ENCODE measurements at regions not wholly inside any gene's neighbourhood (a gene's known extent, or its start where the extent isn't known, plus 50 kb on each side); places are given as distances from the start of the nearest gene placed in this dataset.

DNA sequence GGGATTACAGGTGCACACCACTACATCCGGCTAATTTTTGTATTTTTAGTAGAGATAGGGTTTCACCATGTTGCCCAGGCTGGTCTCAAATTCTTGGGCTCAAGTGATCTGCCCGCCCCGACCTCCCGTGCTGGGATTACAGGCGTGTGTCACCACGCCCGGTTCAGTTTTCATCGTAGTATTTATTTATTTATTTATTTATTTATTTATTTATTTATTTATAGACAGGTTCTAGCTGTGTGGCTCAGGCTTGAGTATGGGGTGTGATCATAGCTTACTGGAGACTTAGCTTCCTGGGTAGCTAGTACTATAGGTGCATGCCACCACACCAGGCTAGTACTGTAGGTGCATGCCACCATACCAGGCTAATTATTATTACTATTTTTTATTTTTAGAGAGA lies 64.1 kb upstream of the STOX2 start:
- no peaks in the 10 kb centered on the region for H3K4me1 Mint-ChIP-seq (ENCODE audit: insufficient read depth, unreplicated experiment)
- ChIA-PET CTCF (interaction anchor here (0.7 to 6.1 kb wide), 23 partner anchors 8 to 1353 kb away, joined by 3 to 98 read pairs (median 4); no protein-coding TSS in a partner anchor), POLR2A (interaction anchor here (0.6 to 1.2 kb wide), 3 partner anchors 8 to 322 kb away, joined by 3 read pairs; no protein-coding TSS in a partner anchor)
- DNase-seq (ENCODE audit: unreplicated experiment): no peak
- H3K4me3 Mint-ChIP-seq (ENCODE audit: unreplicated experiment): no peak overlapping the region
- intact Hi-C loops (cut with micrococcal nuclease): loop anchor here (5.0 kb wide), 1 partner anchor 369 kb away; no protein-coding TSS in a partner anchor
- TF ChIP-seq CTCF (IDR thresholded peaks at IDR 0.05; ENCODE audit: unreplicated experiment): no peak
- BruUV-seq (replicated peaks): no TSS peak
- H3K27me3 Mint-ChIP-seq (ENCODE audit: insufficient read depth, unreplicated experiment): no peaks in the 10 kb centered on the region
- H3K36me3 Mint-ChIP-seq (ENCODE audit: insufficient read depth, unreplicated experiment): no peaks in the 10 kb centered on the region
- H3K9me3 Mint-ChIP-seq (ENCODE audit: unreplicated experiment): peaks cover under 1% of the 10 kb centered on the region
- no peak overlapping the region for H3K27ac Mint-ChIP-seq (ENCODE audit: low read depth, unreplicated experiment)

- H3K4me3 Mint-ChIP-seq (ENCODE audit: unreplicated experiment): no peak overlapping the region
Observed at GRCh38 chr4:183842129-183842528, 63.0 kb upstream of the STOX2 start.

DNA sequence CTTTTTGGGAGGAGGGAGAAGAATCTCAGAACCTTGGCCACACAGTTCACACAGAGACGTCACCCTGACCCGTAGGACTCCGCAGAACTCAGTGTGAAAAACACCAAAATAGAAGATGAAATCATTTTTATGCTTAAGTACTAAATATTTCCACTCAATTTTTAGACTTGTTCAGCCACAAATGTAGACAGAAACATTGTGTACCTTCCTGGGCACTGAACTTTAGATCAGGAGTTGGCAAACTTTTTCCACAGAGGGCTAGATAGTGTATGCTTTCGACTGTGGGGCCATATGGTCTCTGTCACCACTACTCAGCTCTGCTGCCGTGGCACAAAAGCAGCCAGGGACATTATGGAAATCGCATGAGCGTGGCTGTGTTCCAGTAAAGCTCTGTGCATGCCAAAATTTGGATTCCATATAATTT lies 61.8 kb upstream of the STOX2 start:
- Mint-ChIP-seq H3K4me1 (ENCODE audit: insufficient read depth, unreplicated experiment) (no peaks in the 10 kb centered on the region), H3K36me3 (ENCODE audit: insufficient read depth, unreplicated experiment) (peaks cover 6% of the 10 kb centered on the region), H3K27ac (ENCODE audit: low read depth, unreplicated experiment) (no peak overlapping the region), H3K9me3 (ENCODE audit: unreplicated experiment) (peaks cover 16% of the 10 kb centered on the region), H3K4me3 (ENCODE audit: unreplicated experiment) (no peak overlapping the region), H3K27me3 (ENCODE audit: insufficient read depth, unreplicated experiment) (no peaks in the 10 kb centered on the region)
- no TSS peak for BruUV-seq (replicated peaks)
- POLR2A ChIA-PET: no interaction called here
- CTCF ChIA-PET: interaction anchor here (0.7 to 6.1 kb wide), 3 partner anchors 124 to 323 kb away, joined by 3 to 98 read pairs (median 52); no protein-coding TSS in a partner anchor
- no peak for DNase-seq (ENCODE audit: unreplicated experiment)
- TF ChIP-seq CTCF (IDR thresholded peaks at IDR 0.05; ENCODE audit: unreplicated experiment): no peak
- intact Hi-C loops (cut with micrococcal nuclease): loop anchor here (5.0 kb wide), 1 partner anchor 371 kb away; no protein-coding TSS in a partner anchor

More at GRCh38 chr4:183842129-183842528, 63.0 kb upstream of the STOX2 start:
- H3K27me3 Mint-ChIP-seq (ENCODE audit: insufficient read depth, unreplicated experiment): no peaks in the 10 kb centered on the region
- no peak overlapping the region for H3K27ac Mint-ChIP-seq (ENCODE audit: low read depth, unreplicated experiment)
- peaks cover 7% of the 10 kb centered on the region for H3K9me3 Mint-ChIP-seq (ENCODE audit: unreplicated experiment)
- TF ChIP-seq CTCF (IDR thresholded peaks at IDR 0.05; ENCODE audit: unreplicated experiment): no peak
- no peaks in the 10 kb centered on the region for H3K4me1 Mint-ChIP-seq (ENCODE audit: insufficient read depth, unreplicated experiment)
- CTCF ChIA-PET: interaction anchor here (0.8 to 6.1 kb wide), 8 partner anchors 55 to 409 kb away, joined by 3 to 98 read pairs (median 6); no protein-coding TSS in a partner anchor
- peaks cover 2% of the 10 kb centered on the region for H3K36me3 Mint-ChIP-seq (ENCODE audit: insufficient read depth, unreplicated experiment)
- POLR2A ChIA-PET: interaction anchor here (1.0 kb wide), 1 partner anchor 321 kb away, joined by 3 read pairs; no protein-coding TSS in a partner anchor
- BruUV-seq (replicated peaks): no TSS peak
- intact Hi-C loops (cut with micrococcal nuclease): loop anchor here (5.0 kb wide), 1 partner anchor 370 kb away; no protein-coding TSS in a partner anchor
- no peak for DNase-seq (ENCODE audit: unreplicated experiment)

- intact Hi-C loops (cut with micrococcal nuclease): no loop called here
- no peak for TF ChIP-seq CTCF (IDR thresholded peaks at IDR 0.05; ENCODE audit: unreplicated experiment)
- Mint-ChIP-seq H3K9me3 (ENCODE audit: unreplicated experiment) (peaks cover 16% of the 10 kb centered on the region), H3K4me3 (ENCODE audit: unreplicated experiment) (no peak overlapping the region), H3K36me3 (ENCODE audit: insufficient read depth, unreplicated experiment) (peaks cover 6% of the 10 kb centered on the region), H3K4me1 (ENCODE audit: insufficient read depth, unreplicated experiment) (no peaks in the 10 kb centered on the region), H3K27me3 (ENCODE audit: insufficient read depth, unreplicated experiment) (peaks cover 12% of the 10 kb centered on the region), H3K27ac (ENCODE audit: low read depth, unreplicated experiment) (no peak overlapping the region)
- CTCF ChIA-PET: interaction anchor here (0.8 to 1.8 kb wide), 2 partner anchors 12 to 321 kb away, joined by 7 read pairs; no protein-coding TSS in a partner anchor
- no peak for DNase-seq (ENCODE audit: unreplicated experiment)
- no TSS peak for BruUV-seq (replicated peaks)
- POLR2A ChIA-PET: interaction anchor here (0.6 kb wide), 1 partner anchor 375 kb away, joined by 3 read pairs; no protein-coding TSS in a partner anchor
Observed at GRCh38 chr4:183846951-183847350, 58.2 kb upstream of the STOX2 start.
